CD8-positive, alpha-beta memory T cell (primary cell): ENCODE measurements at regions not wholly inside any gene's neighbourhood (a gene's known extent, or its start where the extent isn't known, plus 50 kb on each side); places are given as distances from the start of the nearest gene placed in this dataset.
"Not testable (repeated sequence)": the region's sequence is repeated elsewhere in the genome, so short reads cannot be mapped to it uniquely, and the experiment has no call there.

Experiments
- CTCF ChIA-PET: fragments of 350-600 bp; sonication (Branson Sonifier 250); formaldehyde crosslinking; loops from one replicate; lab custom pipeline; 2021; ENCODE audit warnings: antibody characterized with exemption; lab: Charles Lee
- POLR2A ChIA-PET: fragments of 350-600 bp; sonication (Branson Sonifier 250); formaldehyde crosslinking; loops from one replicate; lab custom pipeline; 2021; ENCODE audit warnings: antibody characterized with exemption; lab: Charles Lee
- DNase-seq, 5 donors: peaks; one replicate each; pipeline versions ENCODE4 v3.0.0 to v3.0.0-alpha.2; 2020 to 2022; ENCODE audit warnings: mixed read lengths in 1 of 5
- H3K27ac ChIP-seq: one replicate; pipeline ENCODE4 v1.7.0; 2013; ENCODE audit warnings: low read depth, mild to moderate bottlenecking, low read length, moderate library complexity
- H3K27me3 ChIP-seq: 2 replicates; pipeline ENCODE4 v1.7.0; 2013; ENCODE audit warnings: low read length, mild to moderate bottlenecking; ENCODE audit not compliant: insufficient read depth, poor library complexity, severe bottlenecking
- H3K36me3 ChIP-seq: 2 replicates; pipeline ENCODE4 v1.7.0; 2013; ENCODE audit warnings: mild to moderate bottlenecking, low read length, moderate library complexity; ENCODE audit not compliant: insufficient read depth
- H3K4me1 ChIP-seq: 2 replicates; pipeline ENCODE4 v1.7.0; 2013; ENCODE audit warnings: mild to moderate bottlenecking, low read length, moderate library complexity; ENCODE audit not compliant: insufficient read depth
- H3K4me3 ChIP-seq: 2 replicates; pipeline ENCODE4 v1.7.0; 2013; ENCODE audit warnings: mild to moderate bottlenecking, low read length
- H3K9me3 ChIP-seq: 2 replicates; pipeline ENCODE4 v1.7.0; 2013; ENCODE audit warnings: mild to moderate bottlenecking, low read length
- H3K27ac Mint-ChIP-seq, 8 donors: one replicate each; pipeline ENCODE4 v1.8.0; 2020 to 2021; ENCODE audit warnings: mixed read lengths in 8 of 8, mild to moderate bottlenecking in 6 of 8, inconsistent platforms in 3 of 8, moderate library complexity in 3 of 8
- H3K27me3 Mint-ChIP-seq, 2 donors: one replicate each; pipeline ENCODE4 v1.8.0; 2020 to 2021; ENCODE audit warnings: mixed read lengths in 2 of 2, mild to moderate bottlenecking in 1 of 2, moderate library complexity in 1 of 2
- H3K36me3 Mint-ChIP-seq, 3 donors: one replicate each; pipeline ENCODE4 v1.8.0; 2020 to 2021; ENCODE audit warnings: mixed read lengths in 3 of 3, inconsistent platforms in 1 of 3, mild to moderate bottlenecking in 1 of 3
- H3K4me1 Mint-ChIP-seq, 3 donors: one replicate each; pipeline ENCODE4 v1.8.0; 2020 to 2021; ENCODE audit warnings: mixed read lengths in 3 of 3, inconsistent platforms in 1 of 3, mild to moderate bottlenecking in 1 of 3
- H3K4me3 Mint-ChIP-seq, 7 donors: one replicate each; pipeline ENCODE4 v1.8.0; 2020 to 2021; ENCODE audit warnings: mixed read lengths in 7 of 7, mild to moderate bottlenecking in 6 of 7, moderate library complexity in 4 of 7, inconsistent platforms in 2 of 7
- H3K9me3 Mint-ChIP-seq, 5 donors: one replicate each; pipeline ENCODE4 v1.8.0; 2020 to 2022; ENCODE audit warnings: mixed read lengths in 5 of 5, mild to moderate bottlenecking in 3 of 5, moderate library complexity in 2 of 5, inconsistent platforms in 1 of 5

- CTCF ChIA-PET: no interaction called here
- no peaks in the 10 kb centered on the region for H3K4me1 ChIP-seq
- no peak for DNase-seq
- Mint-ChIP-seq H3K9me3 (peaks cover 10 to 18% (median 14%) of the 10 kb centered on the region in 5 donors), H3K4me3 (peak overlapping the region in 1 of 7 donors; percentile 22), H3K27me3 (peaks cover 4 to 24% of the 10 kb centered on the region in 2 donors), H3K27ac (no peak overlapping the region), H3K36me3 (peaks cover 0 to 6% (median 2%) of the 10 kb centered on the region in 3 donors), H3K4me1 (peaks cover 0 to 11% (median 1%) of the 10 kb centered on the region in 3 donors)
- no peaks in the 10 kb centered on the region for H3K9me3 ChIP-seq
- POLR2A ChIA-PET: no interaction called here
- no peak overlapping the region for H3K4me3 ChIP-seq
- H3K27ac ChIP-seq: no peak overlapping the region
- H3K27me3 ChIP-seq: no peaks in the 10 kb centered on the region
- no peaks in the 10 kb centered on the region for H3K36me3 ChIP-seq
Observed at GRCh38 chr5:1723476-1723875, 76.2 kb downstream of the MRPL36 start.

- ChIA-PET POLR2A (no interaction called here), CTCF (no interaction called here)
- no peak overlapping the region for H3K4me3 ChIP-seq
- peaks cover 0 to 11% (median 1%) of the 10 kb centered on the region in 3 donors for H3K4me1 Mint-ChIP-seq
- DNase-seq: no peak
- no peak overlapping the region for H3K27ac ChIP-seq
- no peaks in the 10 kb centered on the region for H3K36me3 ChIP-seq
- no peak overlapping the region for H3K27ac Mint-ChIP-seq
- H3K9me3 Mint-ChIP-seq: peaks cover 14 to 23% (median 18%) of the 10 kb centered on the region in 5 donors
- H3K27me3 Mint-ChIP-seq: peaks cover 4 to 24% of the 10 kb centered on the region in 2 donors
- H3K4me1 ChIP-seq: no peaks in the 10 kb centered on the region
- H3K4me3 Mint-ChIP-seq: no peak overlapping the region
- H3K27me3 ChIP-seq: no peaks in the 10 kb centered on the region
- H3K9me3 ChIP-seq: no peaks in the 10 kb centered on the region
- peaks cover 0 to 6% (median 3%) of the 10 kb centered on the region in 3 donors for H3K36me3 Mint-ChIP-seq
Observed at GRCh38 chr5:1722877-1723276, 76.8 kb downstream of the MRPL36 start.

GRCh38 chr5:1720396-1721110 is 79.1 kb downstream of the MRPL36 start:
- H3K27me3 ChIP-seq: no peaks in the 10 kb centered on the region
- Mint-ChIP-seq H3K4me1 (peaks cover 0 to 6% (median 1%) of the 10 kb centered on the region in 3 donors), H3K27me3 (peaks cover 5 to 6% of the 10 kb centered on the region in 2 donors), H3K36me3 (peaks cover 0 to 6% (median 3%) of the 10 kb centered on the region in 3 donors), H3K9me3 (peaks cover 15 to 27% (median 23%) of the 10 kb centered on the region in 5 donors), H3K27ac (peak overlapping the region in 1 of 8 donors; percentile 33), H3K4me3 (no peak overlapping the region)
- no peak overlapping the region for H3K27ac ChIP-seq
- POLR2A ChIA-PET: no interaction called here
- no peak for DNase-seq
- H3K4me1 ChIP-seq: no peaks in the 10 kb centered on the region
- H3K36me3 ChIP-seq: no peaks in the 10 kb centered on the region
- CTCF ChIA-PET: no interaction called here
- H3K9me3 ChIP-seq: no peaks in the 10 kb centered on the region
- no peak overlapping the region for H3K4me3 ChIP-seq

- Mint-ChIP-seq H3K4me3 (no peak overlapping the region), H3K27me3 (peaks cover 5% of the 10 kb centered on the region in 2 donors), H3K27ac (no peak overlapping the region), H3K4me1 (no peaks in the 10 kb centered on the region), H3K9me3 (peaks cover 15 to 27% (median 23%) of the 10 kb centered on the region in 5 donors), H3K36me3 (peaks cover 0 to 6% (median 3%) of the 10 kb centered on the region in 3 donors)
- no peak overlapping the region for H3K4me3 ChIP-seq
- H3K9me3 ChIP-seq: no peaks in the 10 kb centered on the region
- DNase-seq: no peak
- ChIA-PET POLR2A (no interaction called here), CTCF (no interaction called here)
- no peak overlapping the region for H3K27ac ChIP-seq
- no peaks in the 10 kb centered on the region for H3K36me3 ChIP-seq
- H3K27me3 ChIP-seq: no peaks in the 10 kb centered on the region
- no peaks in the 10 kb centered on the region for H3K4me1 ChIP-seq
Observed at GRCh38 chr5:1719860-1720259, 79.8 kb downstream of the MRPL36 start.

GRCh38 chr5:1718669-1719068 is 81.0 kb downstream of the MRPL36 start:
- H3K36me3 ChIP-seq: no peaks in the 10 kb centered on the region
- no peak overlapping the region for H3K4me3 Mint-ChIP-seq

GRCh38 chr5:1710091-1710490 is 89.5 kb downstream of the MRPL36 start:
- H3K27ac Mint-ChIP-seq, POLR2A ChIA-PET, H3K4me1 ChIP-seq, CTCF ChIA-PET, H3K4me3 ChIP-seq, H3K9me3 Mint-ChIP-seq, H3K36me3 Mint-ChIP-seq, H3K27ac ChIP-seq, H3K9me3 ChIP-seq, DNase-seq, H3K36me3 ChIP-seq, H3K27me3 ChIP-seq, H3K4me1 Mint-ChIP-seq: not testable (repeated sequence)
- Mint-ChIP-seq H3K27me3 (peaks cover 16 to 35% of the 10 kb centered on the region in 2 donors), H3K4me3 (peak overlapping the region in 4 of 7 donors; percentile 49 to 87 (median 69))

More at GRCh38 chr5:1718669-1719068, 81.0 kb downstream of the MRPL36 start:
- DNase-seq: no peak
- no peaks in the 10 kb centered on the region for H3K4me1 ChIP-seq
- POLR2A ChIA-PET: no interaction called here
- no peaks in the 10 kb centered on the region for H3K27me3 ChIP-seq
- peaks cover 5% of the 10 kb centered on the region in 2 donors for H3K27me3 Mint-ChIP-seq
- H3K4me3 ChIP-seq: no peak overlapping the region
- H3K4me1 Mint-ChIP-seq: no peaks in the 10 kb centered on the region
- H3K36me3 Mint-ChIP-seq: peaks cover 0 to 6% (median 3%) of the 10 kb centered on the region in 3 donors
- no peak overlapping the region for H3K27ac ChIP-seq
- CTCF ChIA-PET: no interaction called here
- no peaks in the 10 kb centered on the region for H3K9me3 ChIP-seq
- peaks cover 15 to 27% (median 23%) of the 10 kb centered on the region in 5 donors for H3K9me3 Mint-ChIP-seq
- H3K27ac Mint-ChIP-seq: no peak overlapping the region

GRCh38 chr5:1709171-1709803 is 90.3 kb downstream of the MRPL36 start:
- peak overlapping the region in 5 of 7 donors; percentile 49 to 87 (median 65) for H3K4me3 Mint-ChIP-seq
- H3K36me3 Mint-ChIP-seq: no peaks in the 10 kb centered on the region
- no peak overlapping the region for H3K27ac ChIP-seq
- no peaks in the 10 kb centered on the region for H3K4me1 ChIP-seq
- DNase-seq: no peak
- H3K4me3 ChIP-seq: no peak overlapping the region
- CTCF ChIA-PET: no interaction called here
- POLR2A ChIA-PET: no interaction called here
- H3K27ac Mint-ChIP-seq: peak overlapping the region in 3 of 8 donors; percentile 23 to 46 (median 40)
- H3K4me1 Mint-ChIP-seq: peaks cover 5 to 9% (median 7%) of the 10 kb centered on the region in 3 donors
- peaks cover 0 to 1% (median 0%) of the 10 kb centered on the region in 5 donors for H3K9me3 Mint-ChIP-seq
- H3K27me3 ChIP-seq: no peaks in the 10 kb centered on the region
- H3K27me3 Mint-ChIP-seq: peaks cover 16 to 40% of the 10 kb centered on the region in 2 donors
- no peaks in the 10 kb centered on the region for H3K36me3 ChIP-seq
- H3K9me3 ChIP-seq: no peaks in the 10 kb centered on the region

- ChIA-PET POLR2A (no interaction called here), CTCF (no interaction called here)
- H3K9me3 Mint-ChIP-seq: peaks cover 0 to 1% (median 0%) of the 10 kb centered on the region in 5 donors
Observed at GRCh38 chr5:1708592-1709141, 91.0 kb downstream of the MRPL36 start.

More at GRCh38 chr5:1708592-1709141, 91.0 kb downstream of the MRPL36 start:
- Histone ChIP-seq H3K9me3 (no peaks in the 10 kb centered on the region), H3K36me3 (no peaks in the 10 kb centered on the region), H3K4me1 (no peaks in the 10 kb centered on the region), H3K27ac (no peak overlapping the region), H3K27me3 (no peaks in the 10 kb centered on the region), H3K4me3 (no peak overlapping the region)
- no peak for DNase-seq
- Mint-ChIP-seq H3K27me3 (peaks cover 19 to 40% of the 10 kb centered on the region in 2 donors), H3K4me1 (peaks cover 5 to 9% (median 7%) of the 10 kb centered on the region in 3 donors), H3K27ac (peak overlapping the region in 1 of 8 donors; percentile 40), H3K4me3 (peak overlapping the region in 1 of 7 donors; percentile 13), H3K36me3 (no peaks in the 10 kb centered on the region)
